Fibroblast of lung (primary cell): ENCODE measurements at regions not wholly inside any gene's neighbourhood (a gene's known extent, or its start where the extent isn't known, plus 50 kb on each side); places are given as distances from the start of the nearest gene placed in this dataset.

Experiments
- DNase-seq, 2 donors: peaks; one replicate each; pipeline versions ENCODE4 v3.0.0 to v3.0.0-alpha.2; 2010; ENCODE audit warnings: low read depth in 2 of 2
- H2AFZ ChIP-seq: 2 replicates; pipeline ENCODE4 v1.5.1; 2012; ENCODE audit warnings: low read length, control low read depth, inconsistent platforms
- H3K27ac ChIP-seq: 2 replicates; pipeline ENCODE4 v1.5.1; 2011; ENCODE audit warnings: low read length, control low read depth; ENCODE audit not compliant: insufficient read depth
- H3K27me3 ChIP-seq: 2 replicates; pipeline ENCODE4 v1.5.1; 2011; ENCODE audit warnings: mild to moderate bottlenecking, low read length; ENCODE audit not compliant: control insufficient read depth, insufficient read depth
- H3K36me3 ChIP-seq: 2 replicates; pipeline ENCODE4 v1.5.1; 2011; ENCODE audit warnings: low read length; ENCODE audit not compliant: control insufficient read depth, insufficient read depth
- H3K4me1 ChIP-seq: 2 replicates; pipeline ENCODE4 v1.5.1; 2011; ENCODE audit warnings: low read length; ENCODE audit not compliant: control insufficient read depth, insufficient read depth; ENCODE audit errors: extremely low read depth
- H3K4me2 ChIP-seq: 2 replicates; pipeline ENCODE4 v1.5.1; 2011; ENCODE audit warnings: low read length, control low read depth; ENCODE audit not compliant: insufficient read depth; ENCODE audit errors: extremely low read depth
- H3K4me3 ChIP-seq, 4 experiments: fragments of 200-600 bp in 1 of 4; sonication (generic) in 1 of 4; replicated peaks in 1 of 4; 2 replicates each; pipeline ENCODE4 v1.5.1; 2011 to 2016; ENCODE audit warnings: low read length in 4 of 4, low read depth in 3 of 4, mild to moderate bottlenecking in 3 of 4, control low read depth in 2 of 4, inconsistent platforms in 1 of 4, mixed read lengths in 1 of 4; ENCODE audit not compliant: insufficient read depth in 1 of 4; ENCODE audit errors: control extremely low read depth in 1 of 4
- H3K79me2 ChIP-seq: 2 replicates; pipeline ENCODE4 v1.5.1; 2012; ENCODE audit warnings: mild to moderate bottlenecking, low read length, inconsistent platforms; ENCODE audit not compliant: control insufficient read depth, insufficient read depth
- H3K9ac ChIP-seq: 2 replicates; pipeline ENCODE4 v1.5.1; 2011; ENCODE audit warnings: mild to moderate bottlenecking, low read length, control low read depth; ENCODE audit not compliant: insufficient read depth
- H3K9me3 ChIP-seq: 2 replicates; pipeline ENCODE4 v1.5.1; 2012; ENCODE audit warnings: low read depth, low read length; ENCODE audit not compliant: control insufficient read depth, insufficient read depth
- H4K20me1 ChIP-seq: 2 replicates; pipeline ENCODE4 v1.5.1; 2011; ENCODE audit warnings: low read length; ENCODE audit not compliant: control insufficient read depth, insufficient read depth; ENCODE audit errors: extremely low read depth
- EZH2 ChIP-seq: IDR thresholded peaks from 2 replicates; pipeline ENCODE4 v1.5.1; 2012; ENCODE audit warnings: low read length, control low read depth, mild to moderate bottlenecking; ENCODE audit errors: missing control alignments
- TF ChIP-seq, protein P1 (sequence below), 2 donors: IDR thresholded peaks in 1 of 2; conservative IDR thresholded peaks in 1 of 2; 1 replicate in 1 of 2; 2 replicates in 1 of 2; pipeline ENCODE4 v1.5.1; 2011 to 2012; ENCODE audit warnings: low read length in 2 of 2, control low read depth in 1 of 2, inconsistent platforms in 1 of 2, low read depth in 1 of 2, mild to moderate bottlenecking in 1 of 2

DNA sequence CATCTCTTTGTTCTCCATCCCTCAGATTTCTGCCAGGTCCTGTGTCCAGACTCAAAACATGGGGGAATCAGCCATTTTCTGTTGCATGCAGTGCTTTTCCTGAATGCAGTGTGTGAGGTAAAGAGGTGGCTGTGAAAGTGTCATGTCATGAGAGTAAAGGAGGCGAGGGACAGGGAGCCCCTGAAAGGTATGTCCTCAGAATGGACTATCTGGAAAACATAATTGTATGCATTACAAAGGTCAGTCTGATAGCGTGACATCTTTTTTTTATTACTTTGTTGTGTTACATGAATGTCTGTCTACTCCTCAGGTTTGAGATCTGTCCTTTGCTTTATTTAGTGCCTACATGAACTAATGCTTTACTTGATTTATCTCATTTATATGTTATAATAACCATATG, 239.1 kb downstream of the MAN2A1 start:
- no peaks in the 10 kb centered on the region for H4K20me1 ChIP-seq
- H3K27me3 ChIP-seq = no peaks in the 10 kb centered on the region
- H3K36me3 ChIP-seq = no peaks in the 10 kb centered on the region
- no peak overlapping the region for H3K9ac ChIP-seq
- TF ChIP-seq, protein P1, sequence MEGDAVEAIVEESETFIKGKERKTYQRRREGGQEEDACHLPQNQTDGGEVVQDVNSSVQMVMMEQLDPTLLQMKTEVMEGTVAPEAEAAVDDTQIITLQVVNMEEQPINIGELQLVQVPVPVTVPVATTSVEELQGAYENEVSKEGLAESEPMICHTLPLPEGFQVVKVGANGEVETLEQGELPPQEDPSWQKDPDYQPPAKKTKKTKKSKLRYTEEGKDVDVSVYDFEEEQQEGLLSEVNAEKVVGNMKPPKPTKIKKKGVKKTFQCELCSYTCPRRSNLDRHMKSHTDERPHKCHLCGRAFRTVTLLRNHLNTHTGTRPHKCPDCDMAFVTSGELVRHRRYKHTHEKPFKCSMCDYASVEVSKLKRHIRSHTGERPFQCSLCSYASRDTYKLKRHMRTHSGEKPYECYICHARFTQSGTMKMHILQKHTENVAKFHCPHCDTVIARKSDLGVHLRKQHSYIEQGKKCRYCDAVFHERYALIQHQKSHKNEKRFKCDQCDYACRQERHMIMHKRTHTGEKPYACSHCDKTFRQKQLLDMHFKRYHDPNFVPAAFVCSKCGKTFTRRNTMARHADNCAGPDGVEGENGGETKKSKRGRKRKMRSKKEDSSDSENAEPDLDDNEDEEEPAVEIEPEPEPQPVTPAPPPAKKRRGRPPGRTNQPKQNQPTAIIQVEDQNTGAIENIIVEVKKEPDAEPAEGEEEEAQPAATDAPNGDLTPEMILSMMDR (conservative IDR thresholded peaks at IDR 0.05 in 1 of 2, IDR thresholded peaks at IDR 0.05 in 1 of 2; ENCODE audit: low read depth in 1 of 2, low read length in 2 of 2) = no peak
- TF ChIP-seq EZH2 = no peak
- H2AFZ ChIP-seq = no peak overlapping the region
- H3K4me3 ChIP-seq = no peak overlapping the region
- no peak for DNase-seq
- no peak overlapping the region for H3K27ac ChIP-seq
- H3K4me2 ChIP-seq = no peak overlapping the region
- no peaks in the 10 kb centered on the region for H3K79me2 ChIP-seq
- H3K4me1 ChIP-seq = no peaks in the 10 kb centered on the region
- no peaks in the 10 kb centered on the region for H3K9me3 ChIP-seq

- no peaks in the 10 kb centered on the region for H4K20me1 ChIP-seq
- no peak for DNase-seq
Observed at GRCh38 chr5:109929376-109929775, 239.6 kb downstream of the MAN2A1 start.

DNA sequence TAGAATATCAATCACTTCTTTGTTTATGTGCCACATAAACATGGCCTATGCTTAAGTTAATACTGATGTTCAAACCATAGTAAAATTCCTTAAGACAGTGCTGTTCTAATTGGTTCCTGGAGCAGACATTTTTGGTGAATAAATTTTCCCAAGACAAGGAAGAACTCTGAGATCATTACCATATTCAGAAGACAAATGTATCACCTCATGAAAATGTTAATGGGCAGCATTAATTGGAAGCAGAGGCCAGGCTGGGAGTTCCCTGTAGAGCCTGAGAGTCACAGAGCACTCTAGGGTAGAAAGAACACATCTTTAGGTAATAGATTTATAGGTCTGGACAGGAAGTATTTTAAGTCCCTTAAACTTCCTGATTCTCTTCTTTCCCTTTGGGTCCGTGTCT, 240.2 kb downstream of the MAN2A1 start:
- no peak overlapping the region for H3K4me3 ChIP-seq
- no peaks in the 10 kb centered on the region for H3K79me2 ChIP-seq
- no peaks in the 10 kb centered on the region for H3K27me3 ChIP-seq
- no peak overlapping the region for H2AFZ ChIP-seq
- no peaks in the 10 kb centered on the region for H3K36me3 ChIP-seq
- H3K9ac ChIP-seq = no peak overlapping the region
- H3K9me3 ChIP-seq = no peaks in the 10 kb centered on the region
- H3K4me1 ChIP-seq = no peaks in the 10 kb centered on the region
- no peaks in the 10 kb centered on the region for H4K20me1 ChIP-seq
- TF ChIP-seq EZH2 = no peak
- TF ChIP-seq, protein P1 (conservative IDR thresholded peaks at IDR 0.05 in 1 of 2, IDR thresholded peaks at IDR 0.05 in 1 of 2; ENCODE audit: low read depth in 1 of 2, low read length in 2 of 2) = no peak
- no peak overlapping the region for H3K27ac ChIP-seq
- peak in 1 of 2 donors; percentile 26 for DNase-seq
- no peak overlapping the region for H3K4me2 ChIP-seq

More at GRCh38 chr5:109929376-109929775, 239.6 kb downstream of the MAN2A1 start:
- no peak for TF ChIP-seq EZH2
- TF ChIP-seq, protein P1 (conservative IDR thresholded peaks at IDR 0.05 in 1 of 2, IDR thresholded peaks at IDR 0.05 in 1 of 2; ENCODE audit: low read depth in 1 of 2, low read length in 2 of 2) = no peak
- Histone ChIP-seq H3K4me3 (no peak overlapping the region), H3K27me3 (no peaks in the 10 kb centered on the region), H2AFZ (no peak overlapping the region), H3K4me1 (no peaks in the 10 kb centered on the region), H3K79me2 (no peaks in the 10 kb centered on the region), H3K27ac (no peak overlapping the region), H3K36me3 (no peaks in the 10 kb centered on the region), H3K9ac (no peak overlapping the region), H3K9me3 (no peaks in the 10 kb centered on the region), H3K4me2 (no peak overlapping the region)
